Dermis microvascular lymphatic vessel endothelial cell (primary cell): ENCODE measurements at regions not wholly inside any gene's neighbourhood (a gene's known extent, or its start where the extent isn't known, plus 50 kb on each side); places are given as distances from the start of the nearest gene placed in this dataset.

Source experiments
- DNase-seq, 2 donors: peaks; one replicate each; pipeline versions ENCODE4 v3.0.0 to v3.0.0-alpha.2; 2010; ENCODE audit warnings: low read depth in 2 of 2

DNA sequence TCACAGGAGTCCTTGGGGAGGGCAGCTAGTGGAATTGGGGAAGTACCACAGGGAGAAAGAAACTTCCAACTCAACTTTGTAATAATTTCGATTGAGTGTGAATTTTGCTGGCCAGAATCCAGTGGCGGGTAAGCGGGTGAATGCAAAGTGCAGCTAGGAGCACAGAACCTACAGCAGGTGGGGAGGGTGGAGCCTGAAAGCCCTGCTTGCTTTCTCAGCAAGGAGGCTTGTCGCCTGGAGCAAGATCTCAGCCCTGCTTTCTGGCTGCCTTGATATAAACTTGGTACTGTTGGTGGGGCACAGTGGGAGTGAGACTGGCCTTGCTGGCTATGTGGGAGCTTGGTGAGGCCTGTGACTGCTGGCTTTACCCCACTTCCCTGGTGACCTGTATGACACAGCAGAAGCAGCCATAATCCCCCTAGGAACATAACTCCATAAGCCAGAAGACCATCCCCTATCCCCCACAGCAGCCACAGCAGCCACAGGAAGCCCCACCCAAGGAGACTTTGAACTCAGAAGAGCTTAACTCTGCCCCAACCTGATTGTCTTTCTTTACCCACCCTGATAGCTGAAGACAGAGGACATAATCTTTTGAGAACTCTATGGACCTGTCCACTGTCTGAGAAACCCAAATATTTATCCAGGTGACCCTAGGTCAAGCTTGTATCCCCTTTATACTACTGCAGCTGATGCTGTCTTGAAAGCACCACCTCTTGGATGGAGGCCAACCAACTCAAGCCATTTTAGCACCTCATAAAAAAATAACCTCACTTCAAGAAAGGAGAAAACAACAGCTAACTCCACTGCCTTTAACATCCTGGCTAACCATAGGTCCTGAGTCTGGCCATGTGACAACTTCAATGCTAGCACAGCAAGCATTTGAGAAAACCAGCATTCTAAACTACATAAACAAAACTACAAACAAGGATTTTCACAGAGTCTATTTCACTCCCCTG is 87.2 kb upstream of the PDE5A start:
- DNase-seq, result no peak

DNA sequence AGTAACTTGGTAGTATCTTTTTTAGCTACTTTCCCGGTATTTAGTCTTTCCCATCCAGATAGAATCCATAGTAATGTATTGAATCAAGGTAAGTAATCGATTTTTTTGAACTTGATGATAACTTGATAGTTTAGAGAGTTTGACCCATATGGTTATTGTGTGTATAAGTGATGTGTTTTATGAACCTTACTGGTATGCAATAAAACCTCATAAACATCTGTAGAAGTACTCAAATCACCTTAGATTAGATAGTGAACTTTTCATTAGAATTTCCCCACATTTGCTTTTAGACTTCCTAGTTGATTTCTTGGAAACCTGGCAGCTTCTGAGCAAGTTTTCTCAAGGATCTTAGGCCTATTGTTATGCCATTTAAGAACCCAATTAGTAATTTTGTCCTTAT is 80.8 kb upstream of the PDE5A start:
- no peak for DNase-seq

DNA sequence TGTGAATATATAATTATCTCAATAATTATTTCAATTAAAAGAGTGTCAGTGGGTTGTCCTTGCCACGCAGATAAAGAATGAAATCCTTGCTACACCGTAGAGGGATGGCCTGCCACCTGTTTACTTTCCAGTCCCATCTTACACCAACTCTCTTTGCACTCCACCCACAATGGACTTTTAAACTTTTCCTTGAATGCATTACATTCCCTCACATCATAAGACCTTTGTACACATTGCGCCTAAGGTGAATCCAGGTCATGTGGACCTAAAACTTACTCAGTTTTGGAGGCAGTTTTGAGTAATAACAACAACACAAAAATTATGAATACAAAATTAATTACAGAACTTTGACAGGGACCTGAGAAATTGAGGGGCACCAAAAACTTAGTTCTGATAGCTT is 78.7 kb upstream of the PDE5A start:
- no peak for DNase-seq

DNA sequence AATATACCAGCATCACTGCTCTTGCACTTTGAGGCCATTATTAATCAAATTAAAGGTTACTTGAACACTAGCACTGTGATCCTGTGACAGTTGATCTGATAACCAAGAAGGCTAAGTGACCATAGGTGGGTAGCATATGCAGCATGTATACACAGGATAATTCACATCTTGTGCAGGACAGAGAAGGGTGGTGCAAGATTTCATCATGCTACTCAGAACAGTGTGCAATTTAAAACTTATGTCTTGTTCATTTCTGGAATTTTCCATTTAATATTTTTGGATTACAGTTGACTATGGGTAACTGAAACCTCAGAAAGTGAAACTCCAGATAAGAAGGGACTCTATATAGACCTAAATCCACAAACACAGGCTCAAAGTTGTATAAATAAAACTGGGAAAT is 78.2 kb upstream of the PDE5A start:
- no peak for DNase-seq

DNA sequence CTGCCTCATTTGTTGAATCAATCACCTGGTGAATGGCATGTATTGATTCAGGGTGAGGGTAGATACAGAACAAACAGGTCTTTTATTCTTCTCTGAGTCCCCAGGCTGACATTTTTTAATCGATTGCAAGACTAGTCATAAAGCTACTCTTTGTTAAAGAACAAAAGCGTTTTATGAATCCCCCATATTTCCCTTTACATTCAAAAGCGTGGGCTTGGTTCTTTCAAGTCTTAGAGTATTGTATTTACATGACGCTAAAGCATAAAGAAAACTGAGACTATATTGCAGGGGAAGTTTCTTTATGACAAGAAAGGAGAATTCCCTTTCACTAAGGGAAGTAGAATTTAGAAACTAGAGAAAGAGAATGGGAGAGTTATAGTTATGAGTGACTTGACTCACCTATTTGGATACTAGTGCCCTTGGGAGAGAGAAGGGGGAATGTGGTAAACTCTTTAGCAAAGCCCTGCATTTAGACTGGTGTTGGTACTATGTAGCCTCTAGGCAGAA is 69.3 kb upstream of the PDE5A start:
- no peak for DNase-seq

DNA sequence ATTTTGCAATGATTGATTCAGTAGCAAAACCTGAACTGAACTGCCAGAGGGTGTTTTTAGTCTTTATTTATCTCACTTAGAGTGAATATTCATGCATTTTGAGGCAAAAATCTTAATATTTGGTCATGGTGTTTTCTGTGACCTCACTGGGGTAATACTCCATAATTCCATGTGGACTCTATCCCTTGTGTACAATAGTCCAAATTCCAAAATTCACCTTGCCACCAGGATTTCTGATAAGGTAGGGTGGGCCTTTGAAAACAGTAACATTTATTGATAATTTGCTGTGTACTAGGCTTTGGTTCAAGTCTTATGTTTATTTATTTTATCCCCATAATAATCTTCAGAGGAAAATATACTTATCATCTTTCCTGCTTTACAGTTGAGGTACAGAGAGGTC is 68.4 kb upstream of the PDE5A start:
- DNase-seq, result no peak

DNA sequence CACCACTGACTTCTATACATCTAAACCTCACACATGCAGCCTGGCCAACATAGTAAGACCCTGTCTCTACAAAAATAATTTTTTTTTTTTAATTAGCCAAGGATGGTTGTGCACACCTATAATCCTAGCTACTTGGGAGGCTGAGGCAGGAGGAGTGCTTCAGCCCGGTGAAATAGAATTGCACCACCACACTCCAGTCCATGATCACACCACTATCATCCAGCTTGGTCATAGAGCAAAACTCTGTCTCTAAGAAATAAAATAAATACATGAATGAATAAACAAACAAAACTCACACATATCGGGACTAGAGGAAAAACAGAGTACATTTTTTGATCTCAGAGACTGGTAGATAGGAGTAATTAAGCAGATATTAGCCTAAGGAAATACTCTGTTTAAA is 66.6 kb upstream of the PDE5A start:
- no peak for DNase-seq

DNA sequence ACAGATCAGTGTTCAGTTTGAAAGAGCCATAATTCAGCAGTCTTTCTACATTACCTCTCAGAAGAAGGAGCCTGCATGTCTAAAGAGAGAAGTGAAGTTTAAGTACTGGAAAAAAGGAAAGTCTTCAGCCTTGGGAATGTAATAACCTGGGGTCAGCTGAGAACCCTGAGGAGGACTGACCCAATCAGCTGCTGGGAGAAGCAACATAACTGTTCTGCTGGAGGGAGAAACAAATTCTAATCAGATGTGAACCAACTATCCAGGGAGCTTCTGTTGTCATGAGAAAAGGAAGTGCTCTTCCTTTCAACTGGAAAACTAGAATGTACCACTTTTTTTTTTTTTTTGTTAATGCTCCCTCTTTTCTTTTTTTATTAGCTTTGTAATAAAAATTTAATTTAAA is 64.5 kb upstream of the PDE5A start:
- DNase-seq, result no peak

DNA sequence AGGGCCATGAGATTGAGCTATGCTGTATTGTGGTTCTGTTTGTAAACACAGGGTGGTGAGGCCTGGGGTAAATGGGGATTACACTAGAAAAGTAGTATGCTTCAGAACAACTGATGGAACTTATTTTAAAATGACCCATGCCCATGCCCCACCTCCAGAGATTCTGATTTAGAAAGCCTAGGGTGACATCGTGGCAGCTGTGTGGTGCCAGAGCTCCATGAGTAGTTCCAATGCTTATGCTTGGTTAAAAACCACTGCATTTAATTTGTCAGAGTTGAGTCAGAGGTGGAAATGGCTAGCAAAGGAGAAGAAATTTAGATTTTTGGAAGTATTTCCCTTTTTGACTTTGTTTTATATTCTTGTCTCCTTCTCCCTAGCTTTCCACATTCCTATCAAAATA is 63.4 kb upstream of the PDE5A start:
- DNase-seq, result no peak

DNA sequence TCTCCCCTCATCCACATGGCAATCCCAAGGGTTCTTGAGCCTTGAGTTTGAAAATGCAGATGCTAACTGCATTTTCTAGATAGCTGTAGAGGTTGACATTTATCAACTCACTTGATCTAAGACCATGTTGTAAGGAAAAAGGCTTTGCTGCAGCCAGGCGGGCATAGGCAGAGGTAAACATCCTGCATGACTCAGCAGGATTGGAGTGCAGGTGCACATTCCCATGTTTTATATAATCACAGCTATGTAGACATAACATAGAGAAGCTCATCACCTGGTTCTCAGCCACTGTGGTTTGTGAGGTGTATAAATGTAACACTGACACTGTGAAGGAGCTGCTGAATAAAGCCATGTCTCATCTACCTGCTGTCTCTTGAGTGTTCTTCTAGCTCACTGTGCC is 62.3 kb upstream of the PDE5A start:
- peak in 1 of 2 donors; percentile 37 for DNase-seq

DNA sequence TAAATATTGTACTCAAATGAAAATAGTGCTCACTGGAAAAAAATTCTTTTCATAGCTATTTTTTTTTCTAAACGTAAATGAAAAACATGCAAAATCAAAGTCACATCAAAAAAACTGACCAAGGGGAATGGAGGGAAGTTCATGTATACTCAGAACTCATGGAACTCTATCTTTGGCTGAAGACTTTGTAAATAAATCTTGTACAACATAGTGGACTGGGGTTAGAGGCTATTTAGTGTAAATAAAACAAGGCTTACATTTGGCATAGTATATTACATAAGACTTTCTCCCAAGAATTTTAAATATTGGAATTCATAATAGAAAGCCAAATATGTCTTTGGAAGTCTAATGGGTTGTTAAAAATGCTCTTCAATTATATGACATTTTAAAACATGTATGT is 59.8 kb upstream of the PDE5A start:
- DNase-seq, result no peak

DNA sequence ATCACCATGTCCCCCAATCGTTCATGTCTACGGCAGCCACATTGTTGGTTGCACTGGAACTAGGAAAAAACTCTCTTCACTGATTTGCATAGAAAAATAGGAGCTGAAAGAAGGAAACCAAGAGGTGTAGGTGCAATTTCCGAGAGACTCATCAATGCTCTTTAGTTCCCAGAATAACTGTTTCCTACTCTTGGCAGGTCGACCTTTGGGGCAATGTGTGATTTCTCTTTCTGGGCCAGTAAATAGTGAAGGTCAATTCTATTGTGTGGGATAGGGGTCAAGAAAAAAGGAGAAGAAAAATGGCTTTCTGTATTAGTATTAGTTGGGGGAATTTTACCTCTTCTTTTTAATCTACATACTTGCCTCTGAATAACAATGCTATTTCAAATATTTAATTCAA is 55.9 kb upstream of the PDE5A start:
- DNase-seq, result no peak

DNA sequence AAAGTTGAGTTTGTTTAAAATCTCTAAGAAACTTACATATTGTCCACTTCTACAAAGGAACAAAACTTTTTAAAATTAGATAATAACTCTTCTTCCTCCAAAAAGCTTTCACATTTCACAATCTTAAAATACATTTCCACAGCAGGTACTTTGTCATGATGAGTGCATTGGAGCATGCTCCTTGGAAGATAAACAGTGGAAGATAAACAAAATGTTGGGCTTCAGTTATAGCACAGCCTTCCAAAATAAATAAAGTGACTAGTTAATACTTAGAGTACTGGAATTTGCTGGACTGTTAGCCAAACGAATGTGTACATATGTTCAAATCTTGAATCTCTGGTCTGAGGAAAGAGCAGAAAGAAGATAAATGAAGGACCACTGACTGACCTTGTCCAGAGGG is 54.9 kb upstream of the PDE5A start:
- DNase-seq, result peak in 1 of 2 donors; percentile 6

DNA sequence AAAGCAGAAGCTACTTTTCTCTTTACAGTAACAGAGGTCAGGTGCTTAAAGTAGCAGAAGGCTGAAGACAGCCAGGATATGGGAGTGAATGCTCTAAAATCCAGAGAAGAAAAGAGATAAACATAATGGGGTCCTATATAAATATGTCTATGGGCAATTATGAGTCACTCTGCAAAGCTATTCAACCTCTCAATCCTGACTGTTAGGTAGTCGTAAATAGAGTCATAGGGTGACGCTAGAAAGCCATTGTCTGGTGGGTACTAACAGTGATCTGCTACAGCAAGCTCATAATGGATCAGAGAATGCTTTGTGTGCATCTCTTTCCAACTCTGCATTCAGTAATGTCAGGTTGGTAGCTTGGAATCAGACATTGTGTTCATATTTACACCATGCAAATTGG is 53.5 kb upstream of the PDE5A start:
- DNase-seq, result peak in 1 of 2 donors; percentile 10

DNA sequence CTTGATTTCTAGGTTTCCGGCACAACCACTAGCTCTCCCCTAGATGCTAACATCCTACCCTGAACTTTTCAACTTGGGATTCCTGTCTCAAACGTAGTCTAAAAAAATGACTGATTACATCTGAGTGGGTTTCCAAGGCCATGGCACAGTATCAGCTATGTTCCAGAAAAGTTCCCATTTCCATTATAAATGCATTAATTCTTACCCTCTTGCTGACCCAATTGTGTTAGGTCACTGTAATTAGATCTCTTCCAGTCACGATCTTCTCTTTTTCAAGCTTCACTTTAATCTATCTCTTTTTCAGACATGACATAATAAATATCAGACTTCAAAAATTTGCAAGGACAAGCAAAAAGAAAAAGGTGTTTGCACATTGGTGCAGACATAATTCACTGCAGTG is 50.6 kb upstream of the PDE5A start:
- no peak for DNase-seq

DNA sequence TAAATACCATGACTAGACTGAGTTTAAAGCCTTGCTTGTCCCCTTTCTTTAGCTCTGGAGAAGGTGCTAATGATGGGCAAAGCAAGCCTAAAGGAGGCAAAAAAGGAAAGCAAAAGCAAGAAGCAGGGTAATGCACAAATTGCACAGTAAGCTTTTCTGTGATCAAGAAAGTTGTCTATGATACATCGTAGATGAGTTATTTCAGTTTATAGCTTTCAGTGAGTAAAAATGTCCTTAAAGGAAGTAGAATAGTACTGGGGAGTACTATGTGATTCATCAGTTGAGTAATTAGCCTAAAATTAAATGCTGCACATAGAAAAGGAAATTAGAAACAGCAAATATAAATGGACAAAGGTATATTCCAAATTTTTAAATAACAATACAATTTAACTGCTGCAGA is 50.2 kb upstream of the PDE5A start:
- DNase-seq, result no peak
